ENCODE measurements at regions not wholly inside any gene's neighbourhood (a gene's known extent, or its start where the extent isn't known, plus 50 kb on each side); places are given as distances from the start of the nearest gene placed in this dataset.

DNA sequence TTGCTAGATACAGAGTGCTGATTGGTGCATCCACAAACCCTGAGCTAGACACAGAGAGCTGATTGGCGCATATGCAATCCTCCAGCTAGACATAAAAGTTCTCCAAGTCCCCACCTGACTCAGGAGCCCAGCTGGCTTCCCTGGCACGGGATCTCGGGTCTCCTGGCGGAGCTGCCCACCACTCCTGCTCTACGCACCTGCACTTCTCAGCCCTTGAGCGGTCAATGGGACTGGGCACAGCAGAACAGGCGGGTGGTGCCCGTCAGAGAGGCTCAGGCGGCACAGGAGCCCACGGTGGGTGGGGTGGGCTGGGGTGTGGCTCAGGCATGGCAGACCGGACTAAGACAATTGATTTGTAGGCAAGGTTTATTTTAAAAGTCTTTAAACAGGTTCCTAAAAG lies 1365.5 kb downstream of the FAM181B start:
- TF ChIP-seq CTCF (IDR thresholded peaks at IDR 0.05) (no peak), POLR2A (IDR thresholded peaks at IDR 0.05) (no peak)
